ENCODE measurements at regions not wholly inside any gene's neighbourhood (a gene's known extent, or its start where the extent isn't known, plus 50 kb on each side); places are given as distances from the start of the nearest gene placed in this dataset.

DNA sequence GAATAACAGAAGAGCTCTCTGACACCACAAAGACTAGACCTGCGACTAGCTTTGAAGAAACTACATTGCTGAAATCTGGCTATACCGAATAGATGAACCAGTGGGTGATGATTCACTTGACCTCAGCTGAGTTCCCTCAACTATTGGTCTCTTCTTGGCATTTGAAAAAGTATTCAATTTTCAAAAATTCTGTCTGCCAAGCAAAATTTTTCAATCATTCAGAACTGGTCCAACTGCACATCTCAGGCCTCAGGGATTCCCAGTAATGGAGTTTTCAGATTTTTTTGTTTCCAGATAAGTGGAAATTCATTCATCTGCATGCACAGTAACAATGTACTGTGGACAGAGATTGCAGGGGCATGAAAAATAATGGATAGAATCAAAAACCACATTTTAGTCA is 121.4 kb upstream of the NAA20 start:
- peaks cover 0 to 5% (median 3%) of the 10 kb centered on the region in 3 donors for H3K27me3 Mint-ChIP-seq (ENCODE audit: low read depth in 3 of 3)
- intact Hi-C loops (cut with micrococcal nuclease): no loop called here
- H3K27ac ChIP-seq (ENCODE audit: low read depth in 1 of 2, low read length in 2 of 2): no peak overlapping the region
- no peak for TF ChIP-seq CTCF (IDR thresholded peaks at IDR 0.05)
- no peaks in the 10 kb centered on the region for H4K20me1 ChIP-seq (ENCODE audit: insufficient read depth, low read length)
- H3K4me3 ChIP-seq (replicated peaks in 1 of 3; ENCODE audit: low read depth in 2 of 3, low read length in 3 of 3): no peak overlapping the region
- WGBS (ENCODE audit: insufficient coverage): 100% methylated on average over 2 of the region's 2 CpGs
- no peaks in the 10 kb centered on the region for H3K79me2 ChIP-seq (ENCODE audit: insufficient read depth, low read length)
- no peak overlapping the region for H3K9ac ChIP-seq (ENCODE audit: insufficient read depth, low read length, poor library complexity, severe bottlenecking)
- no peaks in the 10 kb centered on the region for H3K27me3 ChIP-seq (ENCODE audit: control insufficient read depth in 2 of 2, insufficient read depth in 2 of 2, low read length in 2 of 2)
- H3K9me3 Mint-ChIP-seq: peaks cover 0 to 13% (median 10%) of the 10 kb centered on the region in 7 donors
- DNase-seq: no peak
- H3K36me3 Mint-ChIP-seq: peaks cover 62 to 82% of the 10 kb centered on the region in 2 donors
- H3K36me3 ChIP-seq (replicated peaks in 1 of 2; ENCODE audit: control insufficient read depth in 1 of 2, insufficient read depth in 2 of 2, low read length in 2 of 2): peaks cover 10 to 33% of the 10 kb centered on the region in 2 donors
- H3K4me1 ChIP-seq (ENCODE audit: control insufficient read depth in 1 of 2, insufficient read depth in 2 of 2, low read length in 2 of 2): no peaks in the 10 kb centered on the region
- no peak overlapping the region for H3K4me2 ChIP-seq (replicated peaks; ENCODE audit: extremely low read depth, low read length, poor library complexity, severe bottlenecking)
- peaks cover 0 to 5% of the 10 kb centered on the region in 2 donors for H3K9me3 ChIP-seq (replicated peaks in 1 of 2; ENCODE audit: control insufficient read depth in 1 of 2, insufficient read depth in 1 of 2, low read length in 2 of 2)
- no peak overlapping the region for H3K4me3 Mint-ChIP-seq
- H2AFZ ChIP-seq (ENCODE audit: insufficient read depth, low read depth, low read length, poor library complexity, severe bottlenecking): no peak overlapping the region
- no peaks in the 10 kb centered on the region for H3K4me1 Mint-ChIP-seq
- H3K27ac Mint-ChIP-seq: no peak overlapping the region

- H3K9me3 ChIP-seq (replicated peaks in 1 of 2; ENCODE audit: control insufficient read depth in 1 of 2, insufficient read depth in 1 of 2, low read length in 2 of 2): peaks cover 0 to 5% of the 10 kb centered on the region in 2 donors
- Mint-ChIP-seq H3K36me3 (peaks cover 51 to 69% of the 10 kb centered on the region in 2 donors), H3K4me1 (peaks cover 17% of the 10 kb centered on the region), H3K27me3 (ENCODE audit: low read depth in 3 of 3) (peaks cover 0 to 5% (median 0%) of the 10 kb centered on the region in 3 donors), H3K4me3 (no peak overlapping the region), H3K27ac (no peak overlapping the region), H3K9me3 (peaks cover 0 to 13% (median 10%) of the 10 kb centered on the region in 7 donors)
- H4K20me1 ChIP-seq (ENCODE audit: insufficient read depth, low read length): no peaks in the 10 kb centered on the region
- H3K9ac ChIP-seq (ENCODE audit: insufficient read depth, low read length, poor library complexity, severe bottlenecking): no peak overlapping the region
- no peak overlapping the region for H2AFZ ChIP-seq (ENCODE audit: insufficient read depth, low read depth, low read length, poor library complexity, severe bottlenecking)
- 95% methylated on average over 4 of the region's 6 CpGs for WGBS (ENCODE audit: insufficient coverage)
- TF ChIP-seq CTCF (IDR thresholded peaks at IDR 0.05): no peak
- DNase-seq: no peak
- no peak overlapping the region for H3K4me3 ChIP-seq (replicated peaks in 1 of 3; ENCODE audit: low read depth in 2 of 3, low read length in 3 of 3)
- H3K36me3 ChIP-seq (replicated peaks in 1 of 2; ENCODE audit: control insufficient read depth in 1 of 2, insufficient read depth in 2 of 2, low read length in 2 of 2): peaks cover 7 to 29% of the 10 kb centered on the region in 2 donors
- no peaks in the 10 kb centered on the region for H3K27me3 ChIP-seq (ENCODE audit: control insufficient read depth in 2 of 2, insufficient read depth in 2 of 2, low read length in 2 of 2)
- peaks cover 16 to 17% of the 10 kb centered on the region in 2 donors for H3K4me1 ChIP-seq (ENCODE audit: control insufficient read depth in 1 of 2, insufficient read depth in 2 of 2, low read length in 2 of 2)
- H3K79me2 ChIP-seq (ENCODE audit: insufficient read depth, low read length): no peaks in the 10 kb centered on the region
- intact Hi-C loops (cut with micrococcal nuclease): no loop called here
- H3K27ac ChIP-seq (ENCODE audit: low read depth in 1 of 2, low read length in 2 of 2): no peak overlapping the region
- H3K4me2 ChIP-seq (replicated peaks; ENCODE audit: extremely low read depth, low read length, poor library complexity, severe bottlenecking): no peak overlapping the region
Measured at GRCh38 chr20:19897891-19898290, 119.3 kb upstream of the NAA20 start.
